A673 (cell line): ENCODE measurements at regions not wholly inside any gene's neighbourhood (a gene's known extent, or its start where the extent isn't known, plus 50 kb on each side); places are given as distances from the start of the nearest gene placed in this dataset.

Experiments used
- BruUV-seq: library from RNA; stranded (reverse); fragments of 400-500 nt; replicated peaks from 2 replicates; lab custom pipeline; 2021; lab: Mats Ljungman, UMichigan
- CTCF ChIA-PET: fragments of 300-600 bp; sonication (Branson Sonifier 250); formaldehyde crosslinking; loops from one replicate; lab custom pipeline; 2022; ENCODE audit warnings: antibody characterized with exemption; lab: Charles Lee
- POLR2A ChIA-PET: fragments of 300-600 bp; sonication (Branson Sonifier 250); formaldehyde crosslinking; loops from one replicate; lab custom pipeline; 2022; ENCODE audit warnings: antibody characterized with exemption; ENCODE audit not compliant: low non-redundant PET; lab: Charles Lee
- DNase-seq: peaks from one replicate; pipeline ENCODE4 v3.0.0-alpha.2; 2015; ENCODE audit warnings: low spot score
- H3K27ac ChIP-seq: fragments of 200-600 bp; sonication (generic); 2 replicates; pipeline ENCODE4 v1.5.1; 2016; ENCODE audit warnings: mixed run types, low read depth, mild to moderate bottlenecking, mixed read lengths, antibody characterized with exemption, low read length; ENCODE audit not compliant: poor library complexity, severe bottlenecking
- H3K27me3 ChIP-seq: fragments of 200-600 bp; sonication (generic); replicated peaks from 2 replicates; pipeline ENCODE4 v1.6.1; 2017; ENCODE audit warnings: mixed run types, low read depth, mild to moderate bottlenecking, mixed read lengths, antibody characterized with exemption, low read length; ENCODE audit not compliant: insufficient read depth, poor library complexity
- H3K36me3 ChIP-seq: fragments of 200-600 bp; sonication (generic); 2 replicates; pipeline ENCODE4 v1.6.1; 2016; ENCODE audit warnings: mixed run types, mild to moderate bottlenecking, mixed read lengths, antibody characterized with exemption, low read length; ENCODE audit not compliant: insufficient read depth, poor library complexity, severe bottlenecking
- H3K4me1 ChIP-seq: fragments of 200-600 bp; sonication (generic); 2 replicates; pipeline ENCODE4 v1.6.1; 2017; ENCODE audit warnings: mixed run types, mild to moderate bottlenecking, mixed read lengths, antibody characterized with exemption, low read length; ENCODE audit not compliant: insufficient read depth, poor library complexity, severe bottlenecking
- H3K4me3 ChIP-seq: fragments of 200-600 bp; sonication (generic); 2 replicates; pipeline ENCODE4 v1.5.1; 2016; ENCODE audit warnings: low read depth, mixed run types, mild to moderate bottlenecking, mixed read lengths, low read length; ENCODE audit not compliant: poor library complexity, severe bottlenecking
- H3K9me3 ChIP-seq: fragments of 200-600 bp; sonication (generic); 2 replicates; pipeline ENCODE4 v1.6.1; 2016; ENCODE audit warnings: mixed run types, low read depth, mild to moderate bottlenecking, mixed read lengths, antibody characterized with exemption, low read length; ENCODE audit not compliant: poor library complexity, severe bottlenecking
- EZH2 ChIP-seq: fragments of 200-600 bp; sonication (generic); IDR thresholded peaks from 2 replicates; pipeline ENCODE4 v1.6.1; 2017; ENCODE audit warnings: borderline replicate concordance, low read depth, mild to moderate bottlenecking, mixed read lengths, antibody characterized with exemption, low read length; ENCODE audit not compliant: poor library complexity, severe bottlenecking
- intact Hi-C: fragments of 100-400 bp; cut with micrococcal nuclease; formaldehyde crosslinking; loops from one replicate; pipeline ENCODE4 v1.10.0; 2022; ENCODE audit not compliant: unreplicated experiment
- TF ChIP-seq, protein P1 (sequence below): fragments of 300-800, 200-600 bp; sonication (generic); conservative IDR thresholded peaks from 2 replicates; pipeline ENCODE4 v1.5.1; 2017; ENCODE audit warnings: low read depth, mild to moderate bottlenecking, antibody characterized with exemption, low read length, moderate library complexity, mixed read lengths

- intact Hi-C loops = no loop called here
- no peak overlapping the region for H3K27ac ChIP-seq
- H3K9me3 ChIP-seq = no peaks in the 10 kb centered on the region
- no peaks in the 10 kb centered on the region for H3K36me3 ChIP-seq
- no peak for TF ChIP-seq EZH2
- TF ChIP-seq, protein P1, sequence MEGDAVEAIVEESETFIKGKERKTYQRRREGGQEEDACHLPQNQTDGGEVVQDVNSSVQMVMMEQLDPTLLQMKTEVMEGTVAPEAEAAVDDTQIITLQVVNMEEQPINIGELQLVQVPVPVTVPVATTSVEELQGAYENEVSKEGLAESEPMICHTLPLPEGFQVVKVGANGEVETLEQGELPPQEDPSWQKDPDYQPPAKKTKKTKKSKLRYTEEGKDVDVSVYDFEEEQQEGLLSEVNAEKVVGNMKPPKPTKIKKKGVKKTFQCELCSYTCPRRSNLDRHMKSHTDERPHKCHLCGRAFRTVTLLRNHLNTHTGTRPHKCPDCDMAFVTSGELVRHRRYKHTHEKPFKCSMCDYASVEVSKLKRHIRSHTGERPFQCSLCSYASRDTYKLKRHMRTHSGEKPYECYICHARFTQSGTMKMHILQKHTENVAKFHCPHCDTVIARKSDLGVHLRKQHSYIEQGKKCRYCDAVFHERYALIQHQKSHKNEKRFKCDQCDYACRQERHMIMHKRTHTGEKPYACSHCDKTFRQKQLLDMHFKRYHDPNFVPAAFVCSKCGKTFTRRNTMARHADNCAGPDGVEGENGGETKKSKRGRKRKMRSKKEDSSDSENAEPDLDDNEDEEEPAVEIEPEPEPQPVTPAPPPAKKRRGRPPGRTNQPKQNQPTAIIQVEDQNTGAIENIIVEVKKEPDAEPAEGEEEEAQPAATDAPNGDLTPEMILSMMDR = no peak
- ChIA-PET POLR2A (no interaction called here), CTCF (interaction anchor here (0.6 kb wide), 1 partner anchor 441 kb away, joined by 7 read pairs; no protein-coding TSS in a partner anchor)
- no peaks in the 10 kb centered on the region for H3K27me3 ChIP-seq
- H3K4me1 ChIP-seq = peaks cover 3% of the 10 kb centered on the region
- no TSS peak for BruUV-seq
- no peak overlapping the region for H3K4me3 ChIP-seq
- no peak for DNase-seq
Observed at GRCh38 chr11:45058647-45058950, 87.8 kb upstream of the PRDM11 start.

DNA sequence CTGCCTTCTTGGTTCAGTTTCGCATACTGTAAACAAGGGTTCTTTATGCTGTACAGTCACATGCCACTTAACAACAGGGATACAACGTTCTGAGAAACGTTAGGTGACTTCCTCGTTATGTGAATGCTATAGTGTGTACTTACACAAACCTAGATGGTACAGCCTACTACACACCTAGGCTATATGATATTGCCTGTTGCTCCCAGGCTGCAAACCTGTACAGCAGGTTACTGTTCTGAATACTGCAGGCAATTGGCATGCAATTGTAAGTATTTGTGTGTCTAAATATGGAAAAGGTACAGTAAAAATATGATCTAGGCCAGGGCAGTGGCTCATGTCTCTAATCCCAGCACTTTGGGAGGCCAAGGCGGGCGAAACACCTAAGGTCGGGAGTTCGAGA lies 85.7 kb upstream of the PRDM11 start:
- Histone ChIP-seq H3K4me3 (no peak overlapping the region), H3K4me1 (peaks cover 3% of the 10 kb centered on the region), H3K36me3 (no peaks in the 10 kb centered on the region), H3K9me3 (no peaks in the 10 kb centered on the region), H3K27me3 (no peaks in the 10 kb centered on the region), H3K27ac (no peak overlapping the region)
- POLR2A ChIA-PET = no interaction called here
- no TSS peak for BruUV-seq
- DNase-seq = no peak
- intact Hi-C loops = no loop called here
- TF ChIP-seq, protein P1 = no peak
- TF ChIP-seq EZH2 = no peak
- CTCF ChIA-PET = no interaction called here

DNA sequence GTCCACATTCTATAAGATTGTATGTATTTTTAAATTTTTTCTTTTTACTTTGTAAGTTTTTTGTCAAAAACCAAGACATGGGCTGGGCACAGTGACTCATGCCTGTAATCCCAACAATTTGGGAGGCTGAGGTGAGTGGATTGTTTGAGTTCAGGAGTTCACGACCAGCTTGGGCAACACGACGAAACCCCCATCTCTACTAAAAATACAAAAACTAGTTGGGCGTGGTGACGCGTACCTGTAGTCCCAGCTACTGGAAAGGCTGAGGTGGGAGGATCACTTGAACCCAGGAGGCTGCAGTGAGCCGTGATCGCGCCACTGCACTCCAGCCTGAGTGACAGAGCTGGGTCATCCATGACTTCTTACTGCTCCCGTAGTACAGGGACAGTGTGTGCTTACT lies 84.8 kb upstream of the PRDM11 start:
- DNase-seq = no peak
- no peak for TF ChIP-seq EZH2
- TF ChIP-seq, protein P1 = no peak
- intact Hi-C loops = no loop called here
- H3K27ac ChIP-seq = no peak overlapping the region
- BruUV-seq = no TSS peak
- POLR2A ChIA-PET = no interaction called here
- H3K9me3 ChIP-seq = no peaks in the 10 kb centered on the region
- H3K27me3 ChIP-seq = no peaks in the 10 kb centered on the region
- H3K4me1 ChIP-seq = peaks cover 1% of the 10 kb centered on the region
- CTCF ChIA-PET = interaction anchor here (0.6 kb wide), 1 partner anchor 504 kb away, joined by 3 read pairs; no protein-coding TSS in a partner anchor
- H3K4me3 ChIP-seq = no peak overlapping the region
- no peaks in the 10 kb centered on the region for H3K36me3 ChIP-seq
